SK-N-SH (cell line): ENCODE measurements at regions not wholly inside any gene's neighbourhood (a gene's known extent, or its start where the extent isn't known, plus 50 kb on each side); places are given as distances from the start of the nearest gene placed in this dataset.

Experiments
- CTCF ChIA-PET: fragments of 300-600, 350-600 bp; formaldehyde crosslinking; extraction: SDS; loops from one replicate; lab custom pipeline; 2021; lab: Yijun Ruan, JAX
- POLR2A ChIA-PET: fragments of 350-600 bp; sonication (Branson Sonifier 250); formaldehyde crosslinking; extraction: SDS; loops from one replicate; lab custom pipeline; 2020; ENCODE audit warnings: antibody characterized with exemption, inconsistent platforms; lab: Yijun Ruan, JAX
- DNase-seq: peaks from one replicate; pipeline ENCODE4 v3.0.0; 2012
- H2AFZ ChIP-seq: fragments of 200-600 bp; sonication (generic); 2 replicates; pipeline ENCODE4 v1.8.1; 2016; ENCODE audit warnings: antibody characterized with exemption, mild to moderate bottlenecking, low read depth
- H3F3A ChIP-seq: fragments of 200-600 bp; sonication (generic); replicated peaks from 2 replicates; pipeline ENCODE3; 2016; ENCODE audit warnings: antibody characterized with exemption, mild to moderate bottlenecking; ENCODE audit not compliant: insufficient read depth
- H3K27ac ChIP-seq, 2 experiments: fragments of 200-500 bp in 1 of 2; fragments of 200-600 bp in 1 of 2; sonication (Bioruptor generic) in 1 of 2; sonication (generic), shearing (Covaris generic) in 1 of 2; 2 replicates each; pipeline versions ENCODE4 v1.5.1 to v1.6.1; 2014 to 2016; ENCODE audit warnings: low read depth in 2 of 2, inconsistent platforms in 1 of 2, low read length in 1 of 2, mild to moderate bottlenecking in 1 of 2, mixed read lengths in 1 of 2
- H3K27me3 ChIP-seq: fragments of 200-600 bp; sonication (generic), shearing (Covaris generic); 2 replicates; pipeline ENCODE4 v1.6.1; 2016; ENCODE audit warnings: mixed run types; ENCODE audit not compliant: insufficient read depth
- H3K36me3 ChIP-seq, 2 experiments: fragments of 200-500 bp in 1 of 2; fragments of 200-600 bp in 1 of 2; sonication (Bioruptor generic) in 1 of 2; sonication (generic) in 1 of 2; replicated peaks in 1 of 2; 2 replicates each; pipeline versions ENCODE3 to v1.5.1; 2014 to 2016; ENCODE audit warnings: low read length in 1 of 2, mild to moderate bottlenecking in 1 of 2; ENCODE audit not compliant: insufficient read depth in 2 of 2, control insufficient read depth in 1 of 2
- H3K4me1 ChIP-seq, 2 experiments: fragments of 200-500 bp in 1 of 2; fragments of 200-600 bp in 1 of 2; sonication (Bioruptor generic) in 1 of 2; sonication (generic), shearing (Covaris generic) in 1 of 2; 2 replicates each; pipeline versions ENCODE4 v1.5.1 to v1.6.1; 2014 to 2016; ENCODE audit warnings: low read depth in 1 of 2, low read length in 1 of 2, mixed run types in 1 of 2; ENCODE audit not compliant: insufficient read depth in 2 of 2, control insufficient read depth in 1 of 2
- H3K4me2 ChIP-seq: fragments of 200-600 bp; sonication (generic), shearing (Covaris generic); 2 replicates; pipeline ENCODE4 v1.6.1; 2017; ENCODE audit warnings: mixed run types
- H3K4me3 ChIP-seq, 2 experiments: fragments of 200-500 bp in 1 of 2; fragments of 200-600 bp in 1 of 2; sonication (Bioruptor generic) in 1 of 2; sonication (generic), shearing (Covaris generic) in 1 of 2; 2 replicates each; pipeline versions ENCODE4 v1.5.1 to v1.8.1; 2014 to 2016; ENCODE audit warnings: low read depth in 2 of 2, inconsistent platforms in 1 of 2, low read length in 1 of 2, mild to moderate bottlenecking in 1 of 2, mixed read lengths in 1 of 2, moderate library complexity in 1 of 2
- H3K79me2 ChIP-seq: fragments of 200-600 bp; sonication (generic); 2 replicates; pipeline ENCODE4 v1.8.1; 2017; ENCODE audit warnings: mild to moderate bottlenecking; ENCODE audit not compliant: insufficient read depth
- H3K9ac ChIP-seq: fragments of 200-600 bp; sonication (generic); 2 replicates; pipeline ENCODE4 v1.6.1; 2017; ENCODE audit warnings: mixed run types
- H3K9me2 ChIP-seq: fragments of 200-600 bp; sonication (generic); 2 replicates; pipeline ENCODE4 v1.6.1; 2017; ENCODE audit warnings: mixed run types
- H3K9me3 ChIP-seq: fragments of 200-600 bp; sonication (generic); 2 replicates; pipeline ENCODE4 v1.6.1; 2017; ENCODE audit warnings: mixed run types, mild to moderate bottlenecking, moderate library complexity
- H4K20me1 ChIP-seq: fragments of 200-600 bp; sonication (generic); 2 replicates; pipeline ENCODE4 v1.6.1; 2017; ENCODE audit warnings: mild to moderate bottlenecking, mixed run types; ENCODE audit not compliant: insufficient read depth
- CHD2 ChIP-seq: fragments of 150-350 bp; IDR thresholded peaks from 2 replicates; pipeline ENCODE4 v1.6.1; 2018; ENCODE audit warnings: low read length; ENCODE audit not compliant: partially characterized antibody
- FOSL2 ChIP-seq: IDR thresholded peaks from 2 replicates; pipeline ENCODE4 v1.4.0; 2012; ENCODE audit warnings: low read depth, mild to moderate bottlenecking, moderate library complexity, borderline replicate concordance
- GATA2 ChIP-seq: sonication (generic); formaldehyde crosslinking; IDR thresholded peaks from 2 replicates; pipeline ENCODE4 v1.5.0; 2020; ENCODE audit warnings: mild to moderate bottlenecking, missing genetic modification reagents
- JUND ChIP-seq: IDR thresholded peaks from 2 replicates; pipeline ENCODE4 v1.4.0; 2012
- RFX5 ChIP-seq: IDR thresholded peaks from 2 replicates; pipeline ENCODE4 v1.6.1; 2012; ENCODE audit warnings: mild to moderate bottlenecking, improper control_type of control experiment, low read length
- RXRA ChIP-seq: IDR thresholded peaks from 2 replicates; pipeline ENCODE4 v1.4.0; 2012; ENCODE audit warnings: low read depth, mild to moderate bottlenecking, borderline replicate concordance
- SMC3 ChIP-seq: IDR thresholded peaks from 2 replicates; pipeline ENCODE4 v1.6.1; 2012; ENCODE audit warnings: low read depth, low read length, improper control_type of control experiment
- TAF1 ChIP-seq: IDR thresholded peaks from 2 replicates; pipeline ENCODE4 v1.6.1; 2012; ENCODE audit warnings: low read depth, mild to moderate bottlenecking, low read length, moderate library complexity, borderline replicate concordance
- TEAD4 ChIP-seq: IDR thresholded peaks from 2 replicates; pipeline ENCODE4 v1.4.0; 2012; ENCODE audit warnings: mild to moderate bottlenecking, borderline replicate concordance; ENCODE audit not compliant: insufficient read depth
- YY1 ChIP-seq: IDR thresholded peaks from 2 replicates; pipeline ENCODE4 v1.4.0; 2012; ENCODE audit warnings: low read depth, mild to moderate bottlenecking
- WGBS: methylation state at CpG from one replicate; pipeline ENCODE4 v1.1.6; 2017; ENCODE audit warnings: low lambda C conversion rate; 5-methylcytosine and 5-hydroxymethylcytosine counted together
- TF ChIP-seq, protein P1 (sequence below): fragments of 150-350 bp; IDR thresholded peaks from 2 replicates; pipeline ENCODE4 v1.6.1; 2017; ENCODE audit warnings: antibody characterized with exemption, low read length, low read depth, borderline replicate concordance
- TF ChIP-seq, protein P2 (sequence below): IDR thresholded peaks from 2 replicates; pipeline ENCODE4; 2012
- TF ChIP-seq, protein P3 (sequence below): fragments of 200-600 bp; sonication (generic); IDR thresholded peaks from 2 replicates; pipeline ENCODE4 v1.6.1; 2017; ENCODE audit warnings: antibody characterized with exemption, mild to moderate bottlenecking, moderate library complexity
- TF ChIP-seq, protein P4 (sequence below): IDR thresholded peaks from 2 replicates; pipeline ENCODE4 v1.4.0; 2012; ENCODE audit warnings: low read depth, borderline replicate concordance
- TF ChIP-seq, protein P5 (sequence below): IDR thresholded peaks from 2 replicates; pipeline ENCODE4 v1.4.0; 2012; ENCODE audit warnings: low read depth, borderline replicate concordance

DNA sequence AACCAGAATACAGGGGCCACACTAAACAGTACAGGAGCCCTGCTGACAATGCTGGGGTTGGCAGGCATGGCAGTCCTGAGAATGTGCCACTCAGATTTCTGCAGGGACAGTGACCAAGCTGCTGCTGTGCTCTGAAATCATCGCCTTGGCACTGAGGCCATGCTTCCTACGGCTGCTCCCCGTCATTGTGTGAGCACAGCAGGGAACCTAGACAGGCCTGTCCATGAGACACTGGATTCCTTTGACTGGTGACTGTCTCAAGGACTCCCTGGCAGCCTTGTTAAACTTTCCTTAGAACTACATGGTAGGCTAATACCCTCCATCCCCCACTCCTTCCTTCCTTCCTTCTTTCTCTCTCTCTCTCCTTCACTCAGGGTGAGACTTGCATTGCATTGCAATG is 111.4 kb downstream of the LUZP4 start:
- no peak for DNase-seq
- Histone ChIP-seq H3K9me2 (no peaks in the 10 kb centered on the region), H4K20me1 (no peaks in the 10 kb centered on the region), H3K4me2 (no peak overlapping the region), H3K9ac (no peak overlapping the region), H3K27me3 (no peaks in the 10 kb centered on the region; the same call in 1 of the 2 replicates), H3K4me3 (no peak overlapping the region), H2AFZ (no peak overlapping the region), H3K36me3 (no peaks in the 10 kb centered on the region), H3K4me1 (no peaks in the 10 kb centered on the region), H3K27ac (no peak overlapping the region), H3K79me2 (no peaks in the 10 kb centered on the region), H3F3A (peaks cover 23% of the 10 kb centered on the region), H3K9me3 (no peaks in the 10 kb centered on the region)
- POLR2A ChIA-PET: no interaction called here
- 57% methylated on average over 3 of the region's 3 CpGs for WGBS
- CTCF ChIA-PET: no interaction called here
- no peak for TF ChIP-seq YY1
- TF ChIP-seq, protein P1, sequence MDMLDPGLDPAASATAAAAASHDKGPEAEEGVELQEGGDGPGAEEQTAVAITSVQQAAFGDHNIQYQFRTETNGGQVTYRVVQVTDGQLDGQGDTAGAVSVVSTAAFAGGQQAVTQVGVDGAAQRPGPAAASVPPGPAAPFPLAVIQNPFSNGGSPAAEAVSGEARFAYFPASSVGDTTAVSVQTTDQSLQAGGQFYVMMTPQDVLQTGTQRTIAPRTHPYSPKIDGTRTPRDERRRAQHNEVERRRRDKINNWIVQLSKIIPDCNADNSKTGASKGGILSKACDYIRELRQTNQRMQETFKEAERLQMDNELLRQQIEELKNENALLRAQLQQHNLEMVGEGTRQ: no peak
- no peak for TF ChIP-seq CHD2
- TF ChIP-seq, protein P2, sequence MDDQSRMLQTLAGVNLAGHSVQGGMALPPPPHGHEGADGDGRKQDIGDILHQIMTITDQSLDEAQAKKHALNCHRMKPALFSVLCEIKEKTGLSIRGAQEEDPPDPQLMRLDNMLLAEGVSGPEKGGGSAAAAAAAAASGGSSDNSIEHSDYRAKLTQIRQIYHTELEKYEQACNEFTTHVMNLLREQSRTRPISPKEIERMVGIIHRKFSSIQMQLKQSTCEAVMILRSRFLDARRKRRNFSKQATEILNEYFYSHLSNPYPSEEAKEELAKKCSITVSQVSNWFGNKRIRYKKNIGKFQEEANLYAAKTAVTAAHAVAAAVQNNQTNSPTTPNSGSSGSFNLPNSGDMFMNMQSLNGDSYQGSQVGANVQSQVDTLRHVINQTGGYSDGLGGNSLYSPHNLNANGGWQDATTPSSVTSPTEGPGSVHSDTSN: no peak
- TF ChIP-seq, protein P3, sequence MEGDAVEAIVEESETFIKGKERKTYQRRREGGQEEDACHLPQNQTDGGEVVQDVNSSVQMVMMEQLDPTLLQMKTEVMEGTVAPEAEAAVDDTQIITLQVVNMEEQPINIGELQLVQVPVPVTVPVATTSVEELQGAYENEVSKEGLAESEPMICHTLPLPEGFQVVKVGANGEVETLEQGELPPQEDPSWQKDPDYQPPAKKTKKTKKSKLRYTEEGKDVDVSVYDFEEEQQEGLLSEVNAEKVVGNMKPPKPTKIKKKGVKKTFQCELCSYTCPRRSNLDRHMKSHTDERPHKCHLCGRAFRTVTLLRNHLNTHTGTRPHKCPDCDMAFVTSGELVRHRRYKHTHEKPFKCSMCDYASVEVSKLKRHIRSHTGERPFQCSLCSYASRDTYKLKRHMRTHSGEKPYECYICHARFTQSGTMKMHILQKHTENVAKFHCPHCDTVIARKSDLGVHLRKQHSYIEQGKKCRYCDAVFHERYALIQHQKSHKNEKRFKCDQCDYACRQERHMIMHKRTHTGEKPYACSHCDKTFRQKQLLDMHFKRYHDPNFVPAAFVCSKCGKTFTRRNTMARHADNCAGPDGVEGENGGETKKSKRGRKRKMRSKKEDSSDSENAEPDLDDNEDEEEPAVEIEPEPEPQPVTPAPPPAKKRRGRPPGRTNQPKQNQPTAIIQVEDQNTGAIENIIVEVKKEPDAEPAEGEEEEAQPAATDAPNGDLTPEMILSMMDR: no peak
- TF ChIP-seq, protein P4, sequence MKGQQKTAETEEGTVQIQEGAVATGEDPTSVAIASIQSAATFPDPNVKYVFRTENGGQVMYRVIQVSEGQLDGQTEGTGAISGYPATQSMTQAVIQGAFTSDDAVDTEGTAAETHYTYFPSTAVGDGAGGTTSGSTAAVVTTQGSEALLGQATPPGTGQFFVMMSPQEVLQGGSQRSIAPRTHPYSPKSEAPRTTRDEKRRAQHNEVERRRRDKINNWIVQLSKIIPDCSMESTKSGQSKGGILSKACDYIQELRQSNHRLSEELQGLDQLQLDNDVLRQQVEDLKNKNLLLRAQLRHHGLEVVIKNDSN: no peak
- TF ChIP-seq RFX5: no peak
- TF ChIP-seq RXRA: no peak
- TF ChIP-seq TAF1: no peak
- no peak for TF ChIP-seq TEAD4
- no peak for TF ChIP-seq FOSL2
- no peak for TF ChIP-seq GATA2 (CRISPR knock-in tag)
- TF ChIP-seq, protein P5, sequence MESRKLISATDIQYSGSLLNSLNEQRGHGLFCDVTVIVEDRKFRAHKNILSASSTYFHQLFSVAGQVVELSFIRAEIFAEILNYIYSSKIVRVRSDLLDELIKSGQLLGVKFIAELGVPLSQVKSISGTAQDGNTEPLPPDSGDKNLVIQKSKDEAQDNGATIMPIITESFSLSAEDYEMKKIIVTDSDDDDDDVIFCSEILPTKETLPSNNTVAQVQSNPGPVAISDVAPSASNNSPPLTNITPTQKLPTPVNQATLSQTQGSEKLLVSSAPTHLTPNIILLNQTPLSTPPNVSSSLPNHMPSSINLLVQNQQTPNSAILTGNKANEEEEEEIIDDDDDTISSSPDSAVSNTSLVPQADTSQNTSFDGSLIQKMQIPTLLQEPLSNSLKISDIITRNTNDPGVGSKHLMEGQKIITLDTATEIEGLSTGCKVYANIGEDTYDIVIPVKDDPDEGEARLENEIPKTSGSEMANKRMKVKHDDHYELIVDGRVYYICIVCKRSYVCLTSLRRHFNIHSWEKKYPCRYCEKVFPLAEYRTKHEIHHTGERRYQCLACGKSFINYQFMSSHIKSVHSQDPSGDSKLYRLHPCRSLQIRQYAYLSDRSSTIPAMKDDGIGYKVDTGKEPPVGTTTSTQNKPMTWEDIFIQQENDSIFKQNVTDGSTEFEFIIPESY: no peak
- no peak for TF ChIP-seq JUND
- TF ChIP-seq SMC3: no peak
